G401 (cell line): ENCODE measurements at regions not wholly inside any gene's neighbourhood (a gene's known extent, or its start where the extent isn't known, plus 50 kb on each side); places are given as distances from the start of the nearest gene placed in this dataset.

Experiments
- DNase-seq: peaks from one replicate; pipeline ENCODE4 v3.0.0-alpha.2; 2015; ENCODE audit warnings: low spot score
- in situ Hi-C: cut with HindIII; loops from 2 replicates; pipeline ENCODE4 v1.10.0; 2016; ENCODE audit warnings: low sequenced_read_pairs, mixed read lengths

DNA sequence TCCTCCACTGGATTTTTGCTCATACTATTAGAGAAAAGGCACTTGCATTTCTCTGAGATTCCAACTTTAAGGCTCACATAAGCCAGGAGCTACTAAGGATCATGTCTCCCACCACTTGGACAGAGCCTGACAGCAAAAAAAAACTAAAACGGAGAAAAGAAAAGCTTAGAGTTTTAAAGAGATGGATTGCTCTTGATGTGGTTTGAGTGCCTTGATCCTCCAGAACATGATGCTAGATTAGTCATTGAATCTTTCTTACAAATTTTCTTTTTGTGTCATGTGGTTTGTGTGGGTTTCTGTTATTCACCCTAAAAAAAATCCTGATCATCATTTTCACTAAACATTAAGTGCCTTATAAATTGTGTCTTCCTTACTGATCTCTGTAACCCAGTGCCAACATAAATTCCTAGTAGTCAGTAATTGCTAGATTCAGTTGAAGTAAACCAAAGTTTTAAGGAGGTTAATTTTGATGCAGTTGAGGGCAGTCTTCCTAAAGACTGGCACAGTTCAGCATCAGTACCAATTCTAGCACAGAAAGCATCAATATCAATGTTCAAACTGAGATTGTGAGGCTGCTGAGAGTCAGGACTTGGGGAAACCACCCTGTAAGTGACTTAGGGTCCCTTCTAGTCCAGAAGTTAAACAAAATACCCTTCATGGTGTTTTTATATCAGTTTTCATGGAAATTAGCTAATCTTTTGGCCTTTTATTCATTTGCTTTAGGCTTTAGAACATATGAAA lies 206.3 kb downstream of the RAD51AP2 start:
- DNase-seq: no peak
- in situ Hi-C loops: no loop called here

DNA sequence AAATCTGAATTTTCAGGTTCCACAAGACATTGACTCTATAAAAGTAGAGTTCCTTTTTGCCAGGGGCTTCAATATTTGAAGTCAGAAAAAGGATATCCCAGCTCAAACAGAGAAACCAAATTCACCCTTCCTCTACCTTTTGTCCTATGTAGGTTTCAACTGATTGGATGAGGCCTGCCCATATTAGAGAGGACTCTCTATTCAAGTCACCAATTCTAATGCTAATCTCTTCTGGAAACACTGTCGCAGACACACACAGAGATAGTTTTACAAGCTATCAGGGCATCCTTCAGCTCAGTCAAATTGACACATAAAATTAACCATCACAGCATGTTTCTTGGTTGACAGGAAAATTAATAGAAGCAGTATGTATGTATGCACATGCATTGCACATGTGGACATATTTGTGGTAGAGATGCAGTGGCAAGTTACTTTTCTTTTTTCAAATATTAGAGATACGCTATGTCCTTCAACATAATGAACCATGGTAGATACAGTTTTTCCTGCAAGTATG lies 207.1 kb downstream of the RAD51AP2 start:
- in situ Hi-C loops: no loop called here
- no peak for DNase-seq

DNA sequence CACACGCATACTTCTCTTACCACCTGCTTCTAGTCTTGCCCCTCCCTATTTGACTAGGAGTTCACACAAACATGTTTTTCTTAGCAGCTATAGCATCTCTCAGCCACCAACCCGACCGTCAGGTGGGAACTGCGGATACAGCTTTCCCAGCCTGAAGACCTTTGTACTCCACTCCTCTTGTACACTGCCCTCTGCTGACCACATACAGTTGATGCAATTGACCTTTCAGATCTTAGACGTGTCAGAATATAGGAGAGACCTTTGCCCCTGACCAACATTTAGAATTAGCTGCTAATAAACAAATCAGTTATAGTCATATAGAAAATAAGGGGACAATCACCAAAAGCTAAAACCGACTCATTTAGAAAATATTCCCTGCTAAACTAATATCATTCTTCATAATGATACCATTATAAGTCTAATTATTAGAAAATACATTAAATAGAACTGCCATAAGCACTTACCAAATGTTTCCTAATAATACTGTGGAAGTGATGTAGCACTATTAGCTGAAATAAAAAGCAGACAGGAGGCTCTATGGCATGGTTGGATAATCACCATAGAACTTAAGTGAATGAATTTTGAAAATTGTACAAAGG lies 208.4 kb downstream of the RAD51AP2 start:
- DNase-seq: peak; percentile 68
- in situ Hi-C loops: no loop called here

DNA sequence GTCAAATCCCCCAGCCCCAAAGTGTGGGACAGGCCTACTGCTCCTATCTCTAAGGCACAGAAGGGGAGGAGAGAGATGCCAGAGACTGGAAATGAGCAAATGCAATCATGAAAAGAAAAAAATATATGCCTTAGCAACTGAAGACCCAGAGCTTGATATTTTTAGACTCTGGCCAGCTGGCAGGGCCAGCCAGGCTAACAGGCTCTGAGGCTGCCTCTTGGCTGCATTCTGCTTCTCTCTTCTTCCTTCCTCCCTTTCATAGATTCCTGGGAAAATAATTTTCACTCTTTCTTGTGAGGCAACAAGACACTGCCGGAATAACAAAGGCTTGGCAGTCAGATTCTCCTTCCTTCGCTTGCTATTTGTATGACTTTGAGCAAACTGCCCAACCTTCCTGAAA lies 209.1 kb downstream of the RAD51AP2 start:
- DNase-seq: peak; percentile 81
- in situ Hi-C loops: no loop called here

DNA sequence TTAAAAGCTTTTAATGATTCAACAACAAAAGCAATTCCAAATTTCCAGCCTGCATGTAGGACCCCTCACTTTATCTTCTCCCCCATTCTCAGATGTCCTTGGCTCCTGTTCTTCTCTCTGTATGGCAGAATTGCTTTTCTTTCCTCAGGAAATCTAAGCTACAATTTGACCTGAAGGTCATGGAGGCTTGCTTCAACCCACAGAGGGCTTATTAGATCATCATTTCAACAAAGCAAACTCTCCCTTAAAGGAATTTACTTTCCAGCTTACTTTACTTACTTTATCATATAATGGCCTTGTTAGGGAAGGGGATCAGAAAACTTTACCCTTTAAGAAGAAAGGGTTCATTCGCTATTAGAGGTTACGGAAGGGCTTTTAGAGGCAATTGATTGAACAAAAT lies 211.5 kb downstream of the RAD51AP2 start:
- DNase-seq: no peak
- in situ Hi-C loops: no loop called here

DNA sequence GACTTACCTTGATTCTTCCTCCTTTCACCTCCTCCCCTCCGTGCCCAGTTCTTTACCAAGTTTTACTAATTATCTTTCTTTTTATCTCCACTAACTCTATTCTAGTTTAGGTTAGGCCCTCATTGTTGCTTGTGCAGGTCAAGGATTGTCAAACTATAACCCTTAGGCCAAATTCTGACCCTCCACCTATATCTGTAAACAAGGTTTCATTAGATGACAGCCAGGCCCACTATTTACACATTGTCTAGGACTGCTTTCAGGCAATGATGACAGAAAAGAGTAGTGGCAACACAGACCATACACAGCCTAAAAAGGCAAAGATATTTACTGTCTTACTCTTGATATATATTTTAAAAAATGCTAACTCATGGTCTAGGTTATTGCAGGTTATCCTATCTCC lies 212.0 kb downstream of the RAD51AP2 start:
- no peak for DNase-seq
- in situ Hi-C loops: no loop called here

DNA sequence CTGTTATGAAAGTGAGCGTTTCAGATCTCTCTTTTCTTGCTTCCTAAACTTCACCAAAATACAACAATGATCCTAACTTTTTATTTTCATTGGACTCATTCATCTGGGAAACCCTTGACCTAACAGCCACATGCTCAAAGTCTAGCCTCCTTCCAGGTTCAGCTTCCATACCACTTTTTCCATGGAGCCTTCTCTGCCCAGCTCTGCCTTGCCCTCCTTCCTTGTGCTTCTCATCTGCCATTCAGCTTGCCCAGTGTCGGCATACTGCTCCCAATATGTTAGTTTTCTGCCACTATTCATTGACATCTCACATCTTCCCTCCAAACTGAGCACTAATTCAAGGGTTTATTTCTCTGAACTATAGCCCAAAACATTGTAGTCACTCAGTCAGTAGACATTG lies 214.7 kb downstream of the RAD51AP2 start:
- DNase-seq: no peak
- in situ Hi-C loops: no loop called here

DNA sequence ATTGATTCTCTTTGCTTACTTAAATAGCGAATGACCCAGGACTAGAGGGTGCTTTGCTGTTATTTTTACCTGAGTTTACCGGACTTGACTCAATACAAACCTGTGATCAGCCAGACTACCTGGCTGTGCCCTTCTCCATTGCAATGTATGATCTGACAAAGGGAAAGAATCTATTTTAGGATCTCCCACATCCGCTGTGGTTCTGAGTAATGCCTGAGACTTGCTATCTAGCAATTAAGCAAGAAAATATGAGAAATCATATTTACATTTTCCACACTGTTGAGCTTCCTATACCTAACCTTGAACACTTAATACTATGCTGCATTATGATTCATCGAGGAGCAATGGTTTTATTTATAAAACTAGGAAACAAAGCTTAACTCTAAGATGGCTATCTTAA lies 215.2 kb downstream of the RAD51AP2 start:
- in situ Hi-C loops: no loop called here
- DNase-seq: no peak

DNA sequence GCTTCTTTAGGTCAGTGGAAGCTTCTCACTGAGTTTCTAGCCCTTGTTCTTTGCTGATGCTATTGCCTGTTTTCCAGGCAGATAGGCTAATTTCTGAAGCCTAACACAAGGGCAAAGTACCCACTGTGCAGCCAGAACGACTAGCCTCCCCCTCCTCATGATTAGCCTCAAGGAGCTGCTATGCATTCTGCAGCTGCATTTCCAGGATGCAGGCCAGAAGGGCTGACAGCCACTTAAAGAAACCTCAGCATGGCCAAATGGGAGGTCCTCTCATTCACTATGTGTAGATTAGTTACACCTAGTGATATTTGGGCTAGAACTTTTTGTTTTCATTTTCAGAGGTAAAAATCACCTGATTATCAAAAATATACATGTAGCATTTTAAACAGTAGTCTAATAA lies 216.0 kb downstream of the RAD51AP2 start:
- in situ Hi-C loops: no loop called here
- no peak for DNase-seq

DNA sequence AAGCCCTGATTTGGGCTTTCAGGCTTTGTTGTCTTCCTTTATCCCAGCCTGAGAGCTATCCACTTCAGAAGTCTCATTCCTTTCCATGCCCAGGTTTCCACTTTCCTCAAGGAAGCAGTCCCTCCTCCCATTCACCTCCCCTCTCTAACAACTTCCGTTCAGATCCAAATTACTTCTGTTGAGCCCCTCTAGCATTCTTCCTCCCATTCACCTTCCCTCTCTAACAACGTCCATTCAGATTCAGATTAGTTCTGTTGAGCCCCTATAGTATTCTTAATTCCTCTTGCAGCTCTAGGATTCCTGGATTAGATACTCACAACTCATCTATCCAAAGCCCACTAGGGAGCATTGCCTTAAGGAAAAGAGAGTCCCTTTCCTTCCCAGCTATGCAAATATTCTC lies 216.8 kb downstream of the RAD51AP2 start:
- in situ Hi-C loops: no loop called here
- no peak for DNase-seq

DNA sequence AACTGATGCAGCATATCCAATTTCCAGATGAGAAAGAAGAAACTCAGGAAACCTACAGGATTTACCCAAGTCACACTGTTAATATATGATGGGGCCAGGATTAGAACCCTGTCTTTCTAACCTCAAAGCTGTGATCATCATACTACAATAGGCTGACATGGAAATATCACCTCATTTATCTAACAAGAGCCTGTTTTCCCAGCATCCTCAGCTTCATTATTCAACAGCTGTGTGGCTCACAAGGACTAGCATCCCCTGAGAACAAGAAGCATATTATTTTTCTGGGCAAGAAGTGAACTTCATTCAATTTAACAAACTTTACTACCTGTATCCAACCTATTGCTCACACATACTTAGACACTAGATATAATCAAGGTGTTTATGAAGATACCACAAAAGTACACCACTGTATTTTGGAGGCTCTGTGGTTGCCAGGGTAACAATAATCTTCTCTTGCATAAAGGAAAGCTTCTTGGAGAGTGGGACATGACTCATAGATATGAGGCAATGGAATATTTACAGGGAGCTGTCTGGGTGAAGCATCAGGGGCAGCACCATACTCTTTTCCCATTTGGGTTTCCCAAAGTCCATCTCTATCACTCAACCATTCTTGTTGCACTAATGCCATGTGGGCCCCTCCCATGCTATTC lies 218.2 kb downstream of the RAD51AP2 start:
- in situ Hi-C loops: no loop called here

DNA sequence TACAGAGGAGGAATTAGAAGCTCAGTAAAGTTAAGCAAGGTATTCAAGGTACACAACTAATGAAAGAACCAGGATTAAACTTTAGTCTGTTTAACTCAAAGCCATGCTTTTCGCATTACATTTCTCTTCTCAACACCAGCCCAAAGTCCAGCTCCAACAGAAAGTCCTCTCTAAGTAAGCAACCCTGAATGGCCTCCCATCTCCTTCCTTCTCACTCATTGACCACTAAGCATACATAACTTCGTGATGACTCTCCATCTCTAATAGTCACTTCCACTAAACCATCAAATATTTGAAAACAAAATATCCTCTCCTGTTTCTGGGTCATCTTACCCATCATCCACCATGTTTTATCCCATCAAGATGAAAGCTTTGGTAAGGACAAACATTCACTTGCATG lies 219.8 kb downstream of the RAD51AP2 start:
- in situ Hi-C loops: no loop called here

More for the DNA sequence above, 218.2 kb downstream of the RAD51AP2 start:
- no peak for DNase-seq

DNA sequence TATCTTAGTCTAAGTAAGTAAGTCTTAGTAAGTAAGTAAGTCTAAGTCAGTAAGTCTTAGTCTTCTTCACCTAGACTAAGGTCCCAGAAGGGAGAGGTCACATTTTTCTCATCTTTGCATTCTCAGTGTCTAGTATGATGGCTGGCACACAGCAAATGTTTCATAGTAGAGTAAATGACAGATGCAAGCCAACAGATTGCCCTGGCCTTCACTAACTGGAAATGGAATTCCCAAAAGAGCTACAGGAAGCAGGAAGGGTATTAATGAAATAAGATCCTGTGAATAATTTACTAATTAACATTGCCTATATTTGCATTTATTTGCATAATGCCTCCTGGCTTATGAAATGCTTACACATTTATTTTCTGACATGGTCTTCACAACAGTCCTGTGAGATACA lies 221.6 kb downstream of the RAD51AP2 start:
- in situ Hi-C loops: no loop called here
- peak; percentile 58 for DNase-seq

More for the DNA sequence above, 219.8 kb downstream of the RAD51AP2 start:
- no peak for DNase-seq

DNA sequence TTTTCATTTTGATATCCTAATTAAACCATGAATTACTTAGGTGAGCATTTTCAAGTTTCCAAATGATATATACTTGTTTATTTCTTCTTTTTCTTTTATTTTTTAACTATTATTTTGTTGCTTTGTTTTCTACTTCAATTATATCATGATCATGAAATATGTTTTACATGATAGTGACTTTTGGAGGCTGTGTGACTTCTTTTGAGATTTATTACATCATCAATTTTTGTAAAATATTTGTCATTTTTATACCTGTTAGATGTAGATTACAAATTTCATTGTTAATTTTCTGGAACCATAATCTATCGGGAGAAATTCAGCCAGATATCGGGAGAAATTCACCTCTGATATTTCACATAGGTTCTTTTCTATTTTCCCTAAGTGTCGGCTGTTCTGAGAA lies 228.6 kb downstream of the RAD51AP2 start:
- DNase-seq: no peak
- in situ Hi-C loops: no loop called here

DNA sequence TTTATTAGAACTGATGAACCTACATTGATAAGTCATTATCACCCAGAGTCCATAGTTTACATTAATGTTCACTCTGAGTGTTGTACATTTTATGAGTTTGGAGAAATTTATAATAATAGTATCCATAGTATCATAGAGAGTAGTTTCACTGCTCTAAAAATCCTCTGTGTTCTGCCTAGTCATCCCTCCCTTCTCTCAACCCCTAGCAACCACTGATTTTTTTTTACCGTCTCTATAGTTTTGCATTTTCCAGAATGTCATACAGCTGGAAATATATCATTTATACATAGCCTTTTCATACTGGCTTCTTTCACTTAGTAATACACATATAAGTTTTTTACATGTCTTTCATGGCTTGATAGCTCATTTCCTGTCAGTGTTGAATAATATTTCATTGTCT lies 231.1 kb downstream of the RAD51AP2 start:
- in situ Hi-C loops: no loop called here
- DNase-seq: no peak

DNA sequence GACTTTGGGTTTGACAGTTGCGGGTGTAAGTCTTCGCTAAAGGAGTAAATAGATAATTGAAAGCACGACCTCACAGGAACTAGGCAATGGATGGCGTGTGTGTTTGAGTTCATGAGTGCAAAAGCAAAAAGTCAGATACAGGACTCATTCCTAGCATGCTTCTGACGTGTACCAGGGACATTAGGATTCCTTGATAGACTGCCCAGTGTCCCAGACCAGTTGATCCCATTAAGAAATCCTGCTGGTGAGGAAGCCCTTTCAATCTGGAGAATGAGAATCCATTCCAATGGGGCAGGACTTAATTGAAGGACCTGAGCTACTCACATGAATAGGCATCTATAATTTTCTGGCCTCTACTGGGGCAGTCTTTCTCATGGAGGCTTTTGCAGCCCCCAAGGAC lies 235.4 kb downstream of the RAD51AP2 start:
- in situ Hi-C loops: no loop called here
- DNase-seq: no peak

DNA sequence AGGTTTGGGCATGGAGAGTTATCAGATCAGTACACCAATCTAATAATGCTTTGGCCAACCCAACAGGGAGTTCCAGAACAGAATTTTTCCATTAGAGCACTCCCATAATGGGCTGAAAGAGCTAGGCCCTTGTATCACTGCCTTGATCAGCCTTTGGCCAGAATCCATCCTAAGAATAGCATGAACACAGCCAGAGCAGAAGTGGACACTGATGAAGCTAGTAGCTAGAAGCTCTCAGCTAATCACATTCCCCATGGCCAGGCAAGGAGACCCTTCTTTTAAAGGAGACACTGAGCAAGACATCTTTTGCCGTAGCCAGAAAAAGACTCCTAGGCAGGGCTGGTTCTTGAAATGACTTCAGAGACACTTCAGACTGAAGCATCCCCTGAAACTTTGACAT lies 236.0 kb downstream of the RAD51AP2 start:
- no peak for DNase-seq
- in situ Hi-C loops: no loop called here

DNA sequence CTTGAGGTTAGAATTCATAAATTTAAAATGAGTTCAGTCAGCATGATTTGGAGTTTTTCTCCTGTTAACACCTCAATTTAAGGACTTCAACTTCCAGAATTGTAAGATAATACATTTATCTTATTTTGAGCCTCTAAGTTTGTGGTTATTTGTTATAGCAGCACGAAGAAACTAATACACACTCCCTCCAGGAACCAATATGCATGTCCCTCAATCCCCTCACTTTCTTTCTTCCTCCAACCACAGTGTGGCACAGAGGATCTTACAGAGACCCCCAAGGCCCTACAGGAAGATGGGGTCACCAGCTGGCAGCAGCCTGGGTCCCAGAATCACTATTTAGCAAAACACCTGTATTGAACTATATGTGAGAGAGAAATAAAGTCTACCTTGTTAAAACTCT lies 242.0 kb downstream of the RAD51AP2 start:
- DNase-seq: no peak
- in situ Hi-C loops: no loop called here

DNA sequence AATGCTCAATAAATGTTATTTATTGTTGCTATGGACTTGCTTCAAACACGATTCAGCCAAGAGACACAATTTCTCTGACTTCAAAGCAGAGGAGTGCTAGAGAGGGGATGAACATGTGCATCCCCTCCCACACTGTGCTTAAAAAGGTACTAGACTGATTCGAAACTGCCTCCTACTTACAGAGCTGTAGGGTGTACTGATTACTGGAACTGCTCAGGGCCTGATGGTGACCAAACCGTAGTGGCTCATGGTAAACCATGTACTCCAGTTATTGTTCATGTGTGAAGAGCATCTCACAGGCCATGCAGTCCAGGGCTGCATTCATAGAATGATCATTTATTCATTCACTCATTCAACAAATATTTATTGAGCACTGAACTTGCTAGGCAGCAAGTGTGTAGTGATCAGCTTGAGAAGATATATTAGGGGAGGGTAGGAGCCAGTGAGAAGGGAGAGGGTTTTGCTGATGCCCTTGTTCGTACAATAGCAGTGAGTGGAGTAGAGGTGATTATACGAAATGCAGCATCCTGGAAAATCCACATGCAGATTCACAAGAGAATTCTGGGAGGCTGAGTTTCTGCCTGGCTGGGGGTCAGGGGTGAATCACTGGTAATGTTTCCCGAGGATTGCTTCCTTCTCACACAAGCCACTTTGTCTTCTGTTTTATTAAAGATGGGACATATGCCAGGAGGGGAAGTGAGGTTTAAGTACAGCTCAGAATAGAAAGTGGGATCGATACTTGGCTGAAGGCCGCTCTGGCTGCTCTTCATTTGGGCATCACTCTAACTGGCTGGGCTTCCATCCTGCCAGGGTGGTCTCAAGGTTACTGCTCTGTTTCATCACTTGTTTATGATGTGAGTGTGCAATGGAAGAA lies 245.4 kb downstream of the RAD51AP2 start:
- no peak for DNase-seq
- in situ Hi-C loops: no loop called here

DNA sequence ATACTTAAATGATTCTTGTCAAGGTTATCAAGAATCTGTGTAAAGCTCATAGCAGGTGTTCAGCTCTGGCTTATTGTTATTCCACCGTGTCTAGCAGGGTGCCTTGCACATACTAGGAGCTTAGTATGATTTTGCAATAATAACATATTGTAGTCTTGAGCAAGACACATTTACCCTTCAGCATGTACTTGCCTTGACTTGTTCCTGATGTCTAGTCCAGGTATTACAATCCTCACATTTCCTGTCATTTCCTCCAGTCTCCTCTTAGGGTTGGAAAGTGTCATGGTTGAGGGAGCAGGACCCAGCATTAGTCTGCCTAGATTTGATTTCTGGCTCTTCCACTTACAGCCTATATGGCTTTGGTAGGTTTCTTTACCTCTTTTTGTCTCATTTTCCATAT lies 246.1 kb downstream of the RAD51AP2 start:
- DNase-seq: no peak
- in situ Hi-C loops: no loop called here
